PC-9 (cell line): ENCODE measurements at regions not wholly inside any gene's neighbourhood (a gene's known extent, or its start where the extent isn't known, plus 50 kb on each side); places are given as distances from the start of the nearest gene placed in this dataset.

Experiments used
- CTCF ChIP-seq: fragments of 200-600 bp; sonication (generic); conservative IDR thresholded peaks from 2 replicates; pipeline ENCODE4 v1.6.1; 2017; ENCODE audit warnings: mixed run types, antibody characterized with exemption, mild to moderate bottlenecking, moderate library complexity
- EZH2 ChIP-seq: fragments of 200-600 bp; sonication (generic); IDR thresholded peaks from 2 replicates; pipeline ENCODE4 v1.8.0; 2017; ENCODE audit warnings: antibody characterized with exemption, low read depth

GRCh38 chr6:7033202-7033601 is 74.6 kb upstream of the RREB1 start:
- TF ChIP-seq CTCF, result no peak
- TF ChIP-seq EZH2, result no peak
